Colonic mucosa (tissue), 4 donors: ENCODE measurements at regions not wholly inside any gene's neighbourhood (a gene's known extent, or its start where the extent isn't known, plus 50 kb on each side); places are given as distances from the start of the nearest gene placed in this dataset.
"Not testable (repeated sequence)": the region's sequence is repeated elsewhere in the genome, so short reads cannot be mapped to it uniquely, and the experiment has no call there.

Source experiments
- DNase-seq: peaks from one replicate; pipeline ENCODE4 v3.0.0-alpha.2; 2020
- H3K27ac ChIP-seq: fragments of 200-600 bp; one replicate; pipeline ENCODE4 v1.8.0; 2021
- H3K27me3 ChIP-seq: fragments of 200-600 bp; one replicate; pipeline ENCODE4 v1.8.0; 2021
- H3K36me3 ChIP-seq: fragments of 200-600 bp; one replicate; pipeline ENCODE4 v1.8.0; 2021
- H3K4me1 ChIP-seq: fragments of 200-600 bp; one replicate; pipeline ENCODE4 v1.8.0; 2021; ENCODE audit warnings: mild to moderate bottlenecking
- H3K4me3 ChIP-seq: fragments of 200-600 bp; one replicate; pipeline ENCODE4 v1.8.0; 2021
- H3K9ac ChIP-seq, 2 donors: one replicate each; pipeline ENCODE4 v1.7.0; 2013; ENCODE audit warnings: control low read depth in 2 of 2, low read depth in 2 of 2, low read length in 2 of 2
- H3K9me3 ChIP-seq: fragments of 200-600 bp; one replicate; pipeline ENCODE4 v1.8.0; 2021
- CTCF ChIP-seq: fragments of 200-600 bp; IDR thresholded peaks from one replicate; pipeline ENCODE4 v1.8.0; 2022; ENCODE audit warnings: antibody characterized with exemption, mild to moderate bottlenecking
- intact Hi-C: fragments of 100-400 bp; cut with DNase I; formaldehyde crosslinking; loops from one replicate; pipeline ENCODE4 v1.14.1; 2022
- donor health status: healthy.
- donor health status: DM: no; HTN: no; CAD: no.
- donor health status: DM: no; HTN: no; CAD: no.

GRCh38 chr3:148512648-148513047, 185.1 kb upstream of the AGTR1 start:
- Histone ChIP-seq H3K27me3 (no peaks in the 10 kb centered on the region), H3K9ac (no peak overlapping the region), H3K27ac (no peak overlapping the region), H3K9me3 (no peaks in the 10 kb centered on the region), H3K4me1 (no peaks in the 10 kb centered on the region), H3K36me3 (no peaks in the 10 kb centered on the region), H3K4me3 (no peak overlapping the region)
- intact Hi-C loops: no loop called here
- TF ChIP-seq CTCF: no peak
- DNase-seq: no peak

DNA sequence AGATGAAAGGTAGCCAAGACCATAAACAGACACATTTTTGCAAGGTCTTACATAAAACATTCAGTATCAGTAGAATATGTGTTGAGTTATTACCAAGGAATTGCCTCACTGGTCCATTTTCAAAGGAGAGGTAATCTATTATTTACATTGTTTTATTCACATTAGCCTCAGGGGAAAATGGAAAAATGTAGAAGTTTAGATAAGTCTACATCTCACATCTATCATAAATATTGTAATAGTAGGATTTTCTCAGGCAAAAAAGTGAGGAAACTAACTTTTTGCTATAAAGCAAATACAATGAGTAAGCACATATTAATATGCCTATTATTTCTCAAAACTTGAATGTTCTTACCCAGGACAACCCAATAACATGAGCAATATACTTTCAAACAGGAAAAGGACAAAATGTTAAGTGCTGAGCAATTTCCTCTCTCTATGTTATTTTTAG, 184.6 kb upstream of the AGTR1 start:
- Histone ChIP-seq H3K27ac (no peak overlapping the region), H3K4me3 (no peak overlapping the region), H3K9ac (no peak overlapping the region), H3K27me3 (no peaks in the 10 kb centered on the region), H3K36me3 (no peaks in the 10 kb centered on the region), H3K9me3 (no peaks in the 10 kb centered on the region), H3K4me1 (no peaks in the 10 kb centered on the region)
- intact Hi-C loops: no loop called here
- no peak for TF ChIP-seq CTCF
- no peak for DNase-seq

GRCh38 chr3:148518520-148518919, 179.2 kb upstream of the AGTR1 start:
- Histone ChIP-seq H3K27me3 (no peaks in the 10 kb centered on the region), H3K9ac (no peak overlapping the region), H3K36me3 (no peaks in the 10 kb centered on the region), H3K4me1 (no peaks in the 10 kb centered on the region), H3K9me3 (no peaks in the 10 kb centered on the region), H3K4me3 (no peak overlapping the region), H3K27ac (no peak overlapping the region)
- intact Hi-C loops: no loop called here
- TF ChIP-seq CTCF: no peak
- DNase-seq: no peak

GRCh38 chr3:148525621-148526020, 172.1 kb upstream of the AGTR1 start:
- intact Hi-C loops, DNase-seq, H3K4me3 ChIP-seq, H3K27me3 ChIP-seq, H3K9me3 ChIP-seq, H3K4me1 ChIP-seq, H3K9ac ChIP-seq, H3K27ac ChIP-seq, H3K36me3 ChIP-seq: not testable (repeated sequence)

- Histone ChIP-seq H3K9ac (no peak overlapping the region), H3K36me3 (no peaks in the 10 kb centered on the region), H3K9me3 (no peaks in the 10 kb centered on the region), H3K4me1 (no peaks in the 10 kb centered on the region), H3K4me3 (no peak overlapping the region), H3K27me3 (no peaks in the 10 kb centered on the region), H3K27ac (no peak overlapping the region)
- no peak for TF ChIP-seq CTCF
- intact Hi-C loops: no loop called here
- no peak for DNase-seq
These were observed 169.7 kb upstream of the AGTR1 start for GRCh38 chr3:148528024-148528423.

- H3K4me3 ChIP-seq: no peak overlapping the region
- no peaks in the 10 kb centered on the region for H3K9me3 ChIP-seq
- no peak for TF ChIP-seq CTCF
- H3K27ac ChIP-seq: no peak overlapping the region
- no peaks in the 10 kb centered on the region for H3K27me3 ChIP-seq
- no peaks in the 10 kb centered on the region for H3K4me1 ChIP-seq
- no peaks in the 10 kb centered on the region for H3K36me3 ChIP-seq
- intact Hi-C loops: no loop called here
- DNase-seq: no peak
- no peak overlapping the region for H3K9ac ChIP-seq
These were observed 165.9 kb upstream of the AGTR1 start for GRCh38 chr3:148531836-148532235.
